ENCODE measurements at regions not wholly inside any gene's neighbourhood (a gene's known extent, or its start where the extent isn't known, plus 50 kb on each side); places are given as distances from the start of the nearest gene placed in this dataset.

GRCh38 chr10:108039821-108040584 is 875.5 kb upstream of the SORCS1 start:
- TF ChIP-seq CTCF (tag by site-specific recombination; IDR thresholded peaks at IDR 0.05) (no peak), MZF1 (tag by site-specific recombination; IDR thresholded peaks at IDR 0.05; ENCODE audit: borderline replicate concordance) (no peak), ZFHX2 (tag by site-specific recombination; conservative IDR thresholded peaks at IDR 0.05) (no peak), ZNF362 (tag by site-specific recombination; IDR thresholded peaks at IDR 0.05) (no peak), ZNF404 (tag by site-specific recombination; IDR thresholded peaks at IDR 0.05) (no peak), ZEB2 (tag by site-specific recombination; IDR thresholded peaks at IDR 0.05) (no peak), PRDM6 (tag by site-specific recombination; IDR thresholded peaks at IDR 0.05) (no peak), PBX3 (CRISPR knock-in tag; IDR thresholded peaks at IDR 0.05) (no peak), ZNF140 (tag by site-specific recombination; IDR thresholded peaks at IDR 0.05) (no peak), ZNF335 (tag by site-specific recombination; conservative IDR thresholded peaks at IDR 0.05) (no peak)
